Cardiac muscle cell (in vitro differentiated cells and primary cell): ENCODE measurements at regions not wholly inside any gene's neighbourhood (a gene's known extent, or its start where the extent isn't known, plus 50 kb on each side); places are given as distances from the start of the nearest gene placed in this dataset.

Experiments used
- DNase-seq, 2 donors: peaks; one replicate each; pipeline versions ENCODE4 v3.0.0 to v3.0.0-alpha.2; 2010 to 2017; ENCODE audit warnings: low read depth in 1 of 2, low spot score in 1 of 2
- H3K27ac ChIP-seq: fragments of 200-600 bp; sonication (generic); 2 replicates; pipeline ENCODE4 v1.5.1; 2016
- H3K27me3 ChIP-seq: fragments of 200-600 bp; sonication (generic); 2 replicates; pipeline ENCODE4 v1.6.0; 2016; ENCODE audit warnings: control low read depth
- H3K36me3 ChIP-seq: fragments of 200-600 bp; sonication (generic); 2 replicates; pipeline ENCODE4 v1.5.1; 2016; ENCODE audit warnings: control low read depth
- H3K4me1 ChIP-seq: fragments of 200-600 bp; sonication (generic); 2 replicates; pipeline ENCODE4 v1.8.1; 2017; ENCODE audit warnings: low read depth, mild to moderate bottlenecking, mixed run types
- H3K4me3 ChIP-seq: fragments of 200-600 bp; sonication (generic); 2 replicates; pipeline ENCODE4 v1.5.1; 2016; ENCODE audit warnings: mild to moderate bottlenecking
- H3K9me3 ChIP-seq: fragments of 200-600 bp; sonication (generic); 2 replicates; pipeline ENCODE4 v1.5.1; 2017; ENCODE audit warnings: low read depth, mild to moderate bottlenecking, control low read depth
- TF ChIP-seq, protein P1 (sequence below): IDR thresholded peaks from 2 replicates; pipeline ENCODE4 v1.5.1; 2012; ENCODE audit warnings: low read depth, mild to moderate bottlenecking, low read length

DNA sequence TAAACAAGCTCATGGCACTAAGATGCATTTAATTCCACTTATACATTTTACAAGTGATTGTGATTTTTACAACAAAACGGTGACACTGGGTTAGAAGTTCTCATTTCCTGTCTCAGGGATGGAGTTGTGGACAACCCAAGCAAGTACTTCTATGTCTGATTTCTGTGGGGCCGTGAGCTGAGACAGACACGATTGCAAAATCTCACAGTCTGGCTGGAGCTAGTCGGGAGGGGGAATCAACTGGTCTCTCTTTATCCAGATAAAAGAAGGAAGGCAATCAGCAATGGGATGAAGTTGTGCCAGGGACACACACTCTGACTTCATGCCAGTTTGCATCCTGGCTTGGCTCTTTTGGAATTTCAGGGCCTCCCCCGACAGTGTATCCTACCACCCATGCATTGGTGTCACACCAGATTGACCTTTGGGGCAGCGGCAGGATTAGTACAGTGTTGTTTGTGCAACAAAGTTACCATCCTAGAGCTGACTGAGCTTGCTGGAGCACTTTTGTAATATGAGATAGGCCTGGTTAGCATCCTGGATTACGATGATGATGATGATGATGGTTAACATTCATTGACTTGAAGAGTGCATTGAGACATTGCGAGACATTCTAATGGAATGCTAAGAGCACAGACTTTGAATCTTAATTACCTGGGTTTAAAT is 98.8 kb downstream of the CTAGE1 start:
- H3K36me3 ChIP-seq: no peaks in the 10 kb centered on the region
- TF ChIP-seq, protein P1, sequence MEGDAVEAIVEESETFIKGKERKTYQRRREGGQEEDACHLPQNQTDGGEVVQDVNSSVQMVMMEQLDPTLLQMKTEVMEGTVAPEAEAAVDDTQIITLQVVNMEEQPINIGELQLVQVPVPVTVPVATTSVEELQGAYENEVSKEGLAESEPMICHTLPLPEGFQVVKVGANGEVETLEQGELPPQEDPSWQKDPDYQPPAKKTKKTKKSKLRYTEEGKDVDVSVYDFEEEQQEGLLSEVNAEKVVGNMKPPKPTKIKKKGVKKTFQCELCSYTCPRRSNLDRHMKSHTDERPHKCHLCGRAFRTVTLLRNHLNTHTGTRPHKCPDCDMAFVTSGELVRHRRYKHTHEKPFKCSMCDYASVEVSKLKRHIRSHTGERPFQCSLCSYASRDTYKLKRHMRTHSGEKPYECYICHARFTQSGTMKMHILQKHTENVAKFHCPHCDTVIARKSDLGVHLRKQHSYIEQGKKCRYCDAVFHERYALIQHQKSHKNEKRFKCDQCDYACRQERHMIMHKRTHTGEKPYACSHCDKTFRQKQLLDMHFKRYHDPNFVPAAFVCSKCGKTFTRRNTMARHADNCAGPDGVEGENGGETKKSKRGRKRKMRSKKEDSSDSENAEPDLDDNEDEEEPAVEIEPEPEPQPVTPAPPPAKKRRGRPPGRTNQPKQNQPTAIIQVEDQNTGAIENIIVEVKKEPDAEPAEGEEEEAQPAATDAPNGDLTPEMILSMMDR: no peak
- no peaks in the 10 kb centered on the region for H3K9me3 ChIP-seq
- H3K27me3 ChIP-seq: no peaks in the 10 kb centered on the region
- DNase-seq: peak in 1 of 2 donors; percentile 88
- no peak overlapping the region for H3K4me3 ChIP-seq
- no peak overlapping the region for H3K27ac ChIP-seq
- peaks cover 1% of the 10 kb centered on the region for H3K4me1 ChIP-seq

DNA sequence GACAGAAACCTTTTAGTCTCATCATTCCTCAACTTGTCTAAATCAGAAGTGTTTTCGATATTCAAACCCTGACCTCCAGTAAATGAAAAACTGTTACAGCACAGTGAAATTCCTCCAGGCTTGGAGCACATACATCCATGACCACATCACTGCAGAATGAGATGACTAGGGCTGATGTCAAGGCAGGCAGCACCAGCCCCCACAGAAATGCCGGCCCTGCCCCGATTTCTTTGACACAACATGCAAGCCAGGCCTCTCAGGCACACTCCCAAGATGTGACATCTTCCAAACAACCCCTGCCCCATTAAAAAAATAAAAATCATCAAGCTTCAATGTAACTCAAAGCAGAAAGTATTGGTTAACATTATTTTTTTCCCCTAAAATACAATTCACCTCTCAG is 103.3 kb downstream of the CTAGE1 start:
- no peaks in the 10 kb centered on the region for H3K36me3 ChIP-seq
- no peak overlapping the region for H3K4me3 ChIP-seq
- peak in 1 of 2 donors; percentile 91 for DNase-seq
- H3K4me1 ChIP-seq: no peaks in the 10 kb centered on the region
- H3K9me3 ChIP-seq: no peaks in the 10 kb centered on the region
- no peak overlapping the region for H3K27ac ChIP-seq
- no peaks in the 10 kb centered on the region for H3K27me3 ChIP-seq
- TF ChIP-seq, protein P1: no peak

DNA sequence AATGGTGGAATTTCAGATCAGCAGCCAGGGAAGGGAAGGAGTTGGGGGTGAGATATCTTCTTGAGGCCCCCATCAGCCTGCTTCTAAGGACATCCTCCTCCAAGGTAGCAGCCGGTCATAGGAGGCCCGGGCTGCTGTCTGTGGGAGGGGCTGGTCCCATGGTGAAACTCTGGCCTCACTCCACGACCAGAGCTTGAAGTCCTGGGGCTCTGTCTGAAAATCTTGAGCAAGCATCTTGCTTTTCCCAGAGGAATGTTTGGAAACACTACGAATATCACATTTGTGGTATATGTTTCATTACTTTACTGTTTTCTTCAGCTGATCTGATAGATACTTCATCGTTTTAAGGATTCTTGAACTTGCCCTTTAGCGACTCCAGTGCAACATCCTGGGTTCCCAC is 103.7 kb downstream of the CTAGE1 start:
- no peak overlapping the region for H3K27ac ChIP-seq
- TF ChIP-seq, protein P1: no peak
- no peaks in the 10 kb centered on the region for H3K4me1 ChIP-seq
- peak in 1 of 2 donors; percentile 84 for DNase-seq
- H3K36me3 ChIP-seq: no peaks in the 10 kb centered on the region
- H3K4me3 ChIP-seq: no peak overlapping the region
- no peaks in the 10 kb centered on the region for H3K27me3 ChIP-seq
- no peaks in the 10 kb centered on the region for H3K9me3 ChIP-seq

DNA sequence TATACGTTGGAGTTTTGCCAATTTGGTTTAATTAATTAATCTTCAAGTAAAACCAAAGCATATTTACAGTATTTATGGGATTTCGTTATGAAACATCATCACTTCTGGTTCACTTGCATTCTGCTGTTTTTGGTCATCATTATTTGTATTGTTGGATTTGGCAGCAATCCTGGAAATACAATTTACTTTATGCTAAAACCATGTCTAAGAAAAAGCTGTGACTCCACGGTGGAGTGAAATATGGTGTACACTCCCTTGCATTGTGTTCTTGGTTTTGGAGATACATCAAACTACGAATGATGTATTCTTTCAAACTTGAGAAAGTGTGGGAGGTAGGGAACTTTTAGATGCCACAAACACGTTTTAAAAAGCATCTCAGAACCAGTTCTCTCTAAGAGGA is 106.4 kb downstream of the CTAGE1 start:
- no peaks in the 10 kb centered on the region for H3K36me3 ChIP-seq
- no peaks in the 10 kb centered on the region for H3K4me1 ChIP-seq
- no peak overlapping the region for H3K27ac ChIP-seq
- TF ChIP-seq, protein P1: no peak
- H3K9me3 ChIP-seq: no peaks in the 10 kb centered on the region
- H3K27me3 ChIP-seq: no peaks in the 10 kb centered on the region
- DNase-seq: peak in 1 of 2 donors; percentile 51
- H3K4me3 ChIP-seq: no peak overlapping the region

DNA sequence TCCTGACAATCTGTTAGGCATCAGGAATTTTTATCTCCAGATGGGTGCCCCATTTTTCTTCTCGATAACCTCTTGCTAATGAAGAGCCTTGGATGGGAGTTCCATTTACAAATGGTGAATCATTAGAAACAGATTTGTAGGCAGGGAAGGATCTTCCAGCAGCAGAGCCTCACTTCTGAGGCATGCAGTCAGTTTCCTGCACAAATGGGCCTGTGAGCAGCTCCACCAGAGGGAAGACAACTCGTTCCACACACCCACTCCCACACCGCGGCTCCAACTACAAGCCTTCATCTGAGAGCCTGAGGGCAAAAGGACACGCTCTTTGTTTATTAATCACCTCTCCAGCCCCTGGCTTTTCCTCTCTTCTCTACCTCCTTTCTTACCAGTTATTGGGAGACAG is 108.5 kb downstream of the CTAGE1 start:
- peak in 1 of 2 donors; percentile 54 for DNase-seq
- Histone ChIP-seq H3K36me3 (no peaks in the 10 kb centered on the region), H3K4me3 (no peak overlapping the region), H3K27me3 (no peaks in the 10 kb centered on the region), H3K4me1 (no peaks in the 10 kb centered on the region), H3K27ac (no peak overlapping the region), H3K9me3 (no peaks in the 10 kb centered on the region)
- TF ChIP-seq, protein P1: no peak
